ENCODE measurements at regions not wholly inside any gene's neighbourhood (a gene's known extent, or its start where the extent isn't known, plus 50 kb on each side); places are given as distances from the start of the nearest gene placed in this dataset.

DNA sequence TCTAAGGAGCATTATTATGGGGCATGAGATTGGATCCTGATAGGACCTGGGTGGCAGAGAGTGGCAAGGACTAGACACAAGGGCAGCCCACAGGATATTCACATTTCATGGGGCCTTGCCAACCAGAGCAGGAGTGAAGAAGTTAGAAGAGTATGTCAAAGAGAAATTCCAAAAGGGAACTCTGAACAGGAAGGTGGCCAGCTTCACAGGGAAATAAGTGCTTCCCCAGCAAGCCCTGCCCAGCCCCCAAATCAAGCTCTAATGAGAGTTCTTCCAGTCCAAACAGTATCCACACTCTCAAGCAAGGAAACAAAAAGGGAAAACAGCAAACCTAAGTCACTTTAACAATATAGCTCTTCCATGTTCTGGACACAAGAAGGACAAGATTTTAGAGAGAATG, 130.2 kb upstream of the COL8A1 start:
- Histone ChIP-seq H3K4me3 (no peak overlapping the region), H3K27me3 (no peaks in the 10 kb centered on the region), H3K4me1 (no peaks in the 10 kb centered on the region), H3K27ac (no peak overlapping the region), H3K36me3 (no peaks in the 10 kb centered on the region), H3K9me3 (no peaks in the 10 kb centered on the region)
- no peak for TF ChIP-seq POLR2A (IDR thresholded peaks at IDR 0.05)
- TF ChIP-seq, protein P1, sequence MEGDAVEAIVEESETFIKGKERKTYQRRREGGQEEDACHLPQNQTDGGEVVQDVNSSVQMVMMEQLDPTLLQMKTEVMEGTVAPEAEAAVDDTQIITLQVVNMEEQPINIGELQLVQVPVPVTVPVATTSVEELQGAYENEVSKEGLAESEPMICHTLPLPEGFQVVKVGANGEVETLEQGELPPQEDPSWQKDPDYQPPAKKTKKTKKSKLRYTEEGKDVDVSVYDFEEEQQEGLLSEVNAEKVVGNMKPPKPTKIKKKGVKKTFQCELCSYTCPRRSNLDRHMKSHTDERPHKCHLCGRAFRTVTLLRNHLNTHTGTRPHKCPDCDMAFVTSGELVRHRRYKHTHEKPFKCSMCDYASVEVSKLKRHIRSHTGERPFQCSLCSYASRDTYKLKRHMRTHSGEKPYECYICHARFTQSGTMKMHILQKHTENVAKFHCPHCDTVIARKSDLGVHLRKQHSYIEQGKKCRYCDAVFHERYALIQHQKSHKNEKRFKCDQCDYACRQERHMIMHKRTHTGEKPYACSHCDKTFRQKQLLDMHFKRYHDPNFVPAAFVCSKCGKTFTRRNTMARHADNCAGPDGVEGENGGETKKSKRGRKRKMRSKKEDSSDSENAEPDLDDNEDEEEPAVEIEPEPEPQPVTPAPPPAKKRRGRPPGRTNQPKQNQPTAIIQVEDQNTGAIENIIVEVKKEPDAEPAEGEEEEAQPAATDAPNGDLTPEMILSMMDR (IDR thresholded peaks at IDR 0.05): no peak
- DNase-seq: no peak

DNA sequence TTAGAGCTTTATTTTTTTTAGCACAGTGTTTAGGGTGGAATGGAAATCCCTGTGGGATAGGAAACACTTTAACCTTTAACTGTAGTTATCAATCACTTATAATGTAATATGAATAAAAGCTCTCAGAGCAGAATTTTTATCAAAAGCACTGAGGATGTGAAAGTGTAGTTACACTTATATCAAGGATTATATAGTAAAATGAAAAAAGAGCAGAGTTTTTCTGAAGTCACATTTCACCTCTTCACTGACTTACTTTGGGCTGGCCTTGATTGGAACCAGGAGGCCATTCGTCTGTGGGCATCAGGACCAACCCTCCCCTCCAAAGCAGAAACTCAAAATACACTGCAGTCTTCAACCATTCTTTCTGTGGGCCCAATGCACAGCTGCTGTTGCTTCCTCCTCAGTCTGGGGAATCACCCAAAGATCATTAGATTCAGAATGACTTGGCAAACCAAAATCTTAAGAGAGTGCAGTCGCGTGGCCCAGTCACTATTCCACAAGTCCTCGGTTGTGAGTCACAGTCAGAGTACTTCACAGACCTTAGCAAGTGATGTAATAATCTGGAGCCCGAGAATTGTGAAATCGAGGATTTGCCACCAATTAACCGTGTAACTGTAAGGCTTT, 132.6 kb upstream of the COL8A1 start:
- Histone ChIP-seq H3K27me3 (no peaks in the 10 kb centered on the region), H3K4me1 (no peaks in the 10 kb centered on the region)
- peak in 1 of 3 donors; percentile 62 for DNase-seq

DNA sequence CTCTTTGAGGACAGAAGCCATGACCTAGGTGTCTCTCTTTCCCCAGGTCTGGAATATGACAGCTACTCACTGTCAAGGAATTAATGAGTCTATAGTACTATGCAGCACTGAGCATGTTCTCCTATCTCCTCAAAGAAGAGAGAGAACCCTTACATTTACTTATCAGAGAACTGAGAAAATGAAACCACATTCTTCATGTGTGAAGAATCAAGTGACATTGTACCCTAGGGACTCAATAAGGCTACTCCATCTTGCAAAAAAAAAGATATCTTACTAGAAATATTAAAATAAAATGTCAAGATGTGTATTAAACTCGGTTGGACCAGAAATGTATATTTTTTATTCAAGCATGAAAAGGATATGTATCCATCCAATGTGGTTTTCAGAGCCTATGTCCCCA, 133.2 kb upstream of the COL8A1 start:
- no peaks in the 10 kb centered on the region for H3K9me3 ChIP-seq
- DNase-seq: no peak
- no peak overlapping the region for H3K4me3 ChIP-seq
- no peaks in the 10 kb centered on the region for H3K27me3 ChIP-seq
- TF ChIP-seq, protein P1 (IDR thresholded peaks at IDR 0.05): no peak
- no peak for TF ChIP-seq POLR2A (IDR thresholded peaks at IDR 0.05)
- no peaks in the 10 kb centered on the region for H3K36me3 ChIP-seq
- H3K4me1 ChIP-seq: no peaks in the 10 kb centered on the region
- no peak overlapping the region for H3K27ac ChIP-seq

More for the DNA sequence above, 132.6 kb upstream of the COL8A1 start:
- Histone ChIP-seq H3K36me3 (no peaks in the 10 kb centered on the region), H3K27ac (no peak overlapping the region), H3K9me3 (no peaks in the 10 kb centered on the region), H3K4me3 (no peak overlapping the region)
- TF ChIP-seq, protein P1 (IDR thresholded peaks at IDR 0.05): no peak
- no peak for TF ChIP-seq POLR2A (IDR thresholded peaks at IDR 0.05)

DNA sequence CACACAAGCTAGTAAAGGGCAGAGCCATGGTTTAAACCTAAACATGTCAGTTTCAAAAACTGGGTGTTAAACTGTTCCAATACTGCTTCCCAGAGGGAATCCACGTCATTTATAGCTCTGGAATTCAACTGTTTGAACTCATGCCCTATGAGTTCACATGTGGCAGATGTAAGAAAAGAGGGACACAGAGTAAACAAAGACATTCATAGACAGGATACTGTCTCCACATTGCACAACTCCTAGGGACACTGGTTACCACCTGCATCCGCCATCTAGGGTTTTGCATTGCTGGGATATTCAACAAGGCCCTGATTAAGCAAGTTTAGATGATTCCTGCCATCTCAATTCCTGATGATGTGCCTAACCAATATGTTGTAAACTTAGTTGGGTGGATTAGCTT, 134.1 kb upstream of the COL8A1 start:
- Histone ChIP-seq H3K27me3 (no peaks in the 10 kb centered on the region), H3K36me3 (no peaks in the 10 kb centered on the region), H3K27ac (no peak overlapping the region), H3K4me1 (no peaks in the 10 kb centered on the region), H3K4me3 (no peak overlapping the region), H3K9me3 (no peaks in the 10 kb centered on the region)
- TF ChIP-seq POLR2A (IDR thresholded peaks at IDR 0.05): no peak
- TF ChIP-seq, protein P1 (IDR thresholded peaks at IDR 0.05): no peak
- DNase-seq: no peak

DNA sequence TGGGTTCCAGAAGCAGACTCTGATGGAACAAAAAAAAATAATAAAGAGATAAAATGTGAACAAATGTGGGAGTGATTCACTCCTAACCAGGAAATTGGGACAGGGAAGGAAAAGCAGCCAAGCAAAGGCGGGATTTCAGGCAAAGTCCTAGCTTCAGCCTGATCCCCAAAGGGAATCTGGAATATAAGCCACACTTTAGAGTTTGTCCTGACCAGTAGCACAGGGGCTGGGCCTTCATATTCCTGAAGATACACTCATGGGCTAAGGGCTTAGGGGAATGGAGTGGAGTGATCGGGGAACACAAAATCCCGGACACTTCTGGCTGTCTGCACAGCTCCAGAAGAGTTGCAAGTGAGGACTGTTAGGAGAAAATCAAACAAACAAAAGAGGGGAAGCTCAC, 135.0 kb upstream of the COL8A1 start:
- Histone ChIP-seq H3K36me3 (no peaks in the 10 kb centered on the region), H3K4me3 (no peak overlapping the region), H3K27ac (peak overlapping the region in 1 of 4 donors; percentile 21), H3K4me1 (no peaks in the 10 kb centered on the region), H3K27me3 (no peaks in the 10 kb centered on the region), H3K9me3 (no peaks in the 10 kb centered on the region)
- no peak for TF ChIP-seq POLR2A (IDR thresholded peaks at IDR 0.05)
- TF ChIP-seq, protein P1 (IDR thresholded peaks at IDR 0.05): no peak
- no peak for DNase-seq

DNA sequence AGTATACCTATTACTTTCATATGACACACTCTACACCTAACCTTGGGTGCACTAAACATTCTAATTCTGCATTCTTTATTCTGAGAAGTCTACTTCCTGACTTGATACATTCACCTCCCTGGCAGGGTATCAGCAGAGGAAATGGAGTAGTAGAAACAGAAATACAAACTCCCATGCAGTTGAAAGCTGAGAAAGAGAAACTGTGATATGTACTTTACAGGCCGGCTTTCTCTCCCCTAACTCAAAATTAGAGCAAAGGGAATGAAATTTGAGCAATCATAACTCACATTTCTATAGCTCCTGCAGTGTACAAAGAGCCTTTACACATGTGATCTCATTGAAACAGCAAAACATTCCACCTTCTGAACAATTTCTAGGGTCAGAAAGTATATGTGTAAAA, 135.5 kb upstream of the COL8A1 start:
- TF ChIP-seq, protein P1 (IDR thresholded peaks at IDR 0.05): no peak
- TF ChIP-seq POLR2A (IDR thresholded peaks at IDR 0.05): no peak
- no peaks in the 10 kb centered on the region for H3K36me3 ChIP-seq
- H3K27me3 ChIP-seq: no peaks in the 10 kb centered on the region
- no peak for DNase-seq
- H3K4me1 ChIP-seq: no peaks in the 10 kb centered on the region
- H3K4me3 ChIP-seq: no peak overlapping the region
- no peaks in the 10 kb centered on the region for H3K9me3 ChIP-seq
- no peak overlapping the region for H3K27ac ChIP-seq

Data from Peyer's patch (tissue), 4 donors.